ENCODE measurements at regions not wholly inside any gene's neighbourhood (a gene's known extent, or its start where the extent isn't known, plus 50 kb on each side); places are given as distances from the start of the nearest gene placed in this dataset.

DNA sequence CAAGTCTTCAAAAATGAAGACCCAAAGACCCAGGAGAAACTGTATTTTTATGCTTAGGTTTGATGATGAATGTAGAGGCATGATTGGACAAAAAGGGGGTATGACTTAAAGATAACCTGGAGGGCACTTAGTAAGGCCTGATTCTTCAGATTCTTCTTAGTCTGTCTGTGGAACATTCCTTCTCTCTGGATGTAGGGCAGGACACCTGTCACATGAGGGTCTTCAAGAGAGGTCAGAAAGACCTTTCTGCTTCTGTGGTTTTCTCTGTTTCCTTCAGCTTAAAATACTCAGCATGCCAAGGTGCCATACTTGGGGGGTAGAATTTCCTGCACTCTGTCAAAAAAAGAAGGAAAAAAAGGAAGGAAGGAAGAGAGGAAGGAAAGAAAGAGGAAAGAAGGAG is 78.1 kb downstream of the BLID start:
- no peak for DNase-seq (ENCODE audit: low spot score)
- no peaks in the 10 kb centered on the region for H3K9me3 ChIP-seq (ENCODE audit: low read depth)
- H3K27me3 ChIP-seq = no peaks in the 10 kb centered on the region
- no peak overlapping the region for H3K4me3 ChIP-seq
- H3K4me2 ChIP-seq = no peak overlapping the region
- H2AFZ ChIP-seq = no peak overlapping the region
- no peaks in the 10 kb centered on the region for H3K79me2 ChIP-seq
- H3K27ac ChIP-seq = no peak overlapping the region
- no peaks in the 10 kb centered on the region for H3K36me3 ChIP-seq (replicated peaks; ENCODE audit: insufficient read depth, low read depth)
- H4K20me1 ChIP-seq (ENCODE audit: insufficient read depth, poor library complexity, severe bottlenecking) = no peaks in the 10 kb centered on the region
- no peaks in the 10 kb centered on the region for H3K4me1 ChIP-seq (ENCODE audit: insufficient read depth)
- no peaks in the 10 kb centered on the region for H3K9me2 ChIP-seq (replicated peaks; ENCODE audit: insufficient read depth)
- TF ChIP-seq EZH2 (IDR thresholded peaks at IDR 0.05; ENCODE audit: borderline replicate concordance) (no peak), EZH2phosphoT487 (IDR thresholded peaks at IDR 0.05; ENCODE audit: low read depth, severe bottlenecking, unreplicated experiment) (no peak)
- TF ChIP-seq, protein P1, sequence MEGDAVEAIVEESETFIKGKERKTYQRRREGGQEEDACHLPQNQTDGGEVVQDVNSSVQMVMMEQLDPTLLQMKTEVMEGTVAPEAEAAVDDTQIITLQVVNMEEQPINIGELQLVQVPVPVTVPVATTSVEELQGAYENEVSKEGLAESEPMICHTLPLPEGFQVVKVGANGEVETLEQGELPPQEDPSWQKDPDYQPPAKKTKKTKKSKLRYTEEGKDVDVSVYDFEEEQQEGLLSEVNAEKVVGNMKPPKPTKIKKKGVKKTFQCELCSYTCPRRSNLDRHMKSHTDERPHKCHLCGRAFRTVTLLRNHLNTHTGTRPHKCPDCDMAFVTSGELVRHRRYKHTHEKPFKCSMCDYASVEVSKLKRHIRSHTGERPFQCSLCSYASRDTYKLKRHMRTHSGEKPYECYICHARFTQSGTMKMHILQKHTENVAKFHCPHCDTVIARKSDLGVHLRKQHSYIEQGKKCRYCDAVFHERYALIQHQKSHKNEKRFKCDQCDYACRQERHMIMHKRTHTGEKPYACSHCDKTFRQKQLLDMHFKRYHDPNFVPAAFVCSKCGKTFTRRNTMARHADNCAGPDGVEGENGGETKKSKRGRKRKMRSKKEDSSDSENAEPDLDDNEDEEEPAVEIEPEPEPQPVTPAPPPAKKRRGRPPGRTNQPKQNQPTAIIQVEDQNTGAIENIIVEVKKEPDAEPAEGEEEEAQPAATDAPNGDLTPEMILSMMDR (IDR thresholded peaks at IDR 0.05; ENCODE audit: poor library complexity) = no peak

DNA sequence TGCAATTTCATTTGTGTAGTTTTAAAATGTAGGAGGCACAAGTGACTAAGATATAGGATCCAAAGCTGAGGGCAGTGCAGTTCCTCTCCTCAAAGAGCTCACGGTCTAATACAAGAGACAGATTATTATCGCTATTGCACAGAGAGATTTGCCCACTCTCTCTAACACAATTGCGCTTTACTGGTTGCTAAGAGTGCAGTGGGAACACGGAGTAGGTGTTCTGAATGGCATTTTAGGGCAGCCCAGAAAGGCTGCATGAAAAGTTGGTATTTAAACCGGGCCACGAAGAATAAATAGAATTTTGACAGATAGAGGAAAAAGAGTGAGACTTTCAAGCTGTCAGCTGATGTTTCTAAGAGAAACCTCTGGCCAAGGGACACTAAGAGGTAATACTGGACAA is 79.5 kb downstream of the BLID start:
- no peaks in the 10 kb centered on the region for H3K9me3 ChIP-seq (ENCODE audit: low read depth)
- no peak overlapping the region for H3K4me3 ChIP-seq
- WGBS (ENCODE audit: low lambda C conversion rate, missing lambda C conversion rate) = 95% methylated on average over 6 of the region's 6 CpGs
- H3K79me2 ChIP-seq = no peaks in the 10 kb centered on the region
- H3K4me1 ChIP-seq (ENCODE audit: insufficient read depth) = no peaks in the 10 kb centered on the region
- H2AFZ ChIP-seq = no peak overlapping the region
- no peaks in the 10 kb centered on the region for H4K20me1 ChIP-seq (ENCODE audit: insufficient read depth, poor library complexity, severe bottlenecking)
- no peaks in the 10 kb centered on the region for H3K27me3 ChIP-seq
- H3K4me2 ChIP-seq = no peak overlapping the region
- no peaks in the 10 kb centered on the region for H3K9me2 ChIP-seq (replicated peaks; ENCODE audit: insufficient read depth)
- DNase-seq (ENCODE audit: low spot score) = no peak
- no peaks in the 10 kb centered on the region for H3K36me3 ChIP-seq (replicated peaks; ENCODE audit: insufficient read depth, low read depth)
- no peak for TF ChIP-seq EZH2phosphoT487 (IDR thresholded peaks at IDR 0.05; ENCODE audit: low read depth, severe bottlenecking, unreplicated experiment)
- no peak for TF ChIP-seq EZH2 (IDR thresholded peaks at IDR 0.05; ENCODE audit: borderline replicate concordance)
- TF ChIP-seq, protein P1 (IDR thresholded peaks at IDR 0.05; ENCODE audit: poor library complexity) = no peak
- no peak overlapping the region for H3K27ac ChIP-seq

DNA sequence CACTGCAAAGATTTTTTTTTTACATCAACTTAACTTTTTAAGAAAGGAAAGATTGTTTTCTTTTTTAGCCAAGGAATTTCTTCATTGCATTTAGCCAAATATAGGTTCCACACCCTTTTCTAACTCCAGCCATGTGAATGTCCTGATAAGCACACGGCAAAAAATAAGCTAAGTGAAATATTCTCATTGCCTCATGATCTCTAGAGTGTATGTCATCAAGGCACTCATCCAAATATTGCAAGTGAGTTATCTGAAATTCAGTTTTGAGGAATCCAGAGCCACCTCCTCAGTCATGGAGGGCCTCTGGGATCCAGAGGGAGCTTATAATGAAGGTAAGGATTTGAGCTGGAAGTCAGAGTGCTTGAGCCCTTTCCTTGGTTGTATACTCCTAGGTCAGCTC is 80.0 kb downstream of the BLID start:
- H3K36me3 ChIP-seq (replicated peaks; ENCODE audit: insufficient read depth, low read depth) = no peaks in the 10 kb centered on the region
- H3K4me3 ChIP-seq = no peak overlapping the region
- H3K9me2 ChIP-seq (replicated peaks; ENCODE audit: insufficient read depth) = no peaks in the 10 kb centered on the region
- H3K27ac ChIP-seq = no peak overlapping the region
- no peaks in the 10 kb centered on the region for H3K9me3 ChIP-seq (ENCODE audit: low read depth)
- no peak for DNase-seq (ENCODE audit: low spot score)
- TF ChIP-seq, protein P1 (IDR thresholded peaks at IDR 0.05; ENCODE audit: poor library complexity) = no peak
- TF ChIP-seq EZH2 (IDR thresholded peaks at IDR 0.05; ENCODE audit: borderline replicate concordance) (no peak), EZH2phosphoT487 (IDR thresholded peaks at IDR 0.05; ENCODE audit: low read depth, severe bottlenecking, unreplicated experiment) (no peak)
- H3K79me2 ChIP-seq = no peaks in the 10 kb centered on the region
- H4K20me1 ChIP-seq (ENCODE audit: insufficient read depth, poor library complexity, severe bottlenecking) = no peaks in the 10 kb centered on the region
- no peaks in the 10 kb centered on the region for H3K27me3 ChIP-seq
- no peaks in the 10 kb centered on the region for H3K4me1 ChIP-seq (ENCODE audit: insufficient read depth)
- no peak overlapping the region for H3K4me2 ChIP-seq
- no peak overlapping the region for H2AFZ ChIP-seq
- WGBS (ENCODE audit: low lambda C conversion rate, missing lambda C conversion rate) = 59% methylated on average over 1 of the region's 1 CpG

DNA sequence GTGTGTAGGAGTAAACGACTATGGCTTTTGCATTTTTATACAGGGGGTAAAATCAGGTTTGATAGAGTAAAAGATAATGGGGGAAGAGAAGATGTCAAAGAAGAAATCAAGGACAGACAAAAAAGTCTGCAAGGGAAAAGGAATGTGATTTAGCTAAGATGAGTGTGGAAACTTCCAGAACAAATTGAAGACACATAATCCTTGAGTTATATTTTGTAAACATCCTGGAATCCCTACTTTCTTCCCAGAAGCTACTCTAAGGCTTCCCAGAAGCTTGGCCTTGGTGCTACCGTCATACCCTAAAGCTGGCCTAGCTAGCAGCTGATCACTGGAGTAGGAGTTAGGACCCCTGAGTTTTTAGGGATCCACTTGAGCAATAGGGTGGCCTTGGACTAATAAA is 82.4 kb downstream of the BLID start:
- H3K4me3 ChIP-seq = no peak overlapping the region
- H3K36me3 ChIP-seq (replicated peaks; ENCODE audit: insufficient read depth, low read depth) = no peaks in the 10 kb centered on the region
- DNase-seq (ENCODE audit: low spot score) = no peak
- 86% methylated on average over 2 of the region's 2 CpGs for WGBS (ENCODE audit: low lambda C conversion rate, missing lambda C conversion rate)
- H3K9me2 ChIP-seq (replicated peaks; ENCODE audit: insufficient read depth) = no peaks in the 10 kb centered on the region
- no peaks in the 10 kb centered on the region for H3K27me3 ChIP-seq
- H3K4me2 ChIP-seq = no peak overlapping the region
- no peak for TF ChIP-seq EZH2 (IDR thresholded peaks at IDR 0.05; ENCODE audit: borderline replicate concordance)
- TF ChIP-seq, protein P1 (IDR thresholded peaks at IDR 0.05; ENCODE audit: poor library complexity) = no peak
- no peak for TF ChIP-seq EZH2phosphoT487 (IDR thresholded peaks at IDR 0.05; ENCODE audit: low read depth, severe bottlenecking, unreplicated experiment)
- no peaks in the 10 kb centered on the region for H3K79me2 ChIP-seq
- peak overlapping the region; percentile 65 for H3K27ac ChIP-seq
- H3K4me1 ChIP-seq (ENCODE audit: insufficient read depth) = no peaks in the 10 kb centered on the region
- no peaks in the 10 kb centered on the region for H4K20me1 ChIP-seq (ENCODE audit: insufficient read depth, poor library complexity, severe bottlenecking)
- no peaks in the 10 kb centered on the region for H3K9me3 ChIP-seq (ENCODE audit: low read depth)
- H2AFZ ChIP-seq = no peak overlapping the region

All from hepatocyte (in vitro differentiated cells).